ENCODE measurements at regions not wholly inside any gene's neighbourhood (a gene's known extent, or its start where the extent isn't known, plus 50 kb on each side); places are given as distances from the start of the nearest gene placed in this dataset.

GRCh38 chr3:187518207-187518606 lies 150.0 kb downstream of the RTP4 start:
- TF ChIP-seq CTCF (IDR thresholded peaks at IDR 0.05) (no peak), POLR2A (IDR thresholded peaks at IDR 0.05) (no peak)

Measured in body of pancreas (tissue), 4 donors.